ENCODE measurements at regions not wholly inside any gene's neighbourhood (a gene's known extent, or its start where the extent isn't known, plus 50 kb on each side); places are given as distances from the start of the nearest gene placed in this dataset.

- TF ChIP-seq CTCF (IDR thresholded peaks at IDR 0.05; ENCODE audit: poor library complexity), result no peak
- TF ChIP-seq EZH2 (IDR thresholded peaks at IDR 0.05; ENCODE audit: borderline replicate concordance), result no peak
- TF ChIP-seq EZH2phosphoT487 (IDR thresholded peaks at IDR 0.05; ENCODE audit: low read depth, severe bottlenecking, unreplicated experiment), result no peak
These were observed 149.8 kb upstream of the EOLA2 start for GRCh38 chrX:150088042-150088441.
